ENCODE measurements at regions not wholly inside any gene's neighbourhood (a gene's known extent, or its start where the extent isn't known, plus 50 kb on each side); places are given as distances from the start of the nearest gene placed in this dataset.
"Not testable (repeated sequence)": the region's sequence is repeated elsewhere in the genome, so short reads cannot be mapped to it uniquely, and the experiment has no call there.

DNA sequence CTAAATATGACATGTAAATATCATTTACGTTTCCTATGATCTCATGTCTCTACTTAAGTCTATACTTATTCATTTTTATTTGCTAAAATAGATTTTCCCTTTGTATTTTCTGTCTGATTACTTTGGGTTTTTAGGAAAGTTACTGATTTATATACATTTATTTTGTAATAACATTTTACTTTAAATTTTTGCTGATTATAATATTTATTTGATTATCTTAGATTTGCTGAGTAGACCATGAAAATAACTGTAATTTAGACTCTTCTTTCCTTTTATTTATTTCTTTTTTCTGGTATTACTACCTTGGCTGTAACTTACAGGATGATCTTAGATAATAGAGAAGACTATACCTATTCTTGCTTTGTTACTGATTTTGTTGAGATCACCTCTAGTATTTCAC lies 159.9 kb upstream of the POGK start:
- H3K9me3 ChIP-seq (ENCODE audit: control insufficient read depth, low read length), result no peaks in the 10 kb centered on the region
- no peaks in the 10 kb centered on the region for H3K4me1 ChIP-seq (ENCODE audit: control insufficient read depth, insufficient read depth, low read length, poor library complexity, severe bottlenecking)
- no peaks in the 10 kb centered on the region for H3K27me3 ChIP-seq (replicated peaks; ENCODE audit: control insufficient read depth, insufficient read depth, low read length, poor library complexity, severe bottlenecking)
- no peak for DNase-seq
- H3K36me3 ChIP-seq (ENCODE audit: control insufficient read depth, insufficient read depth, low read length), result no peaks in the 10 kb centered on the region
- no peak overlapping the region for H3K4me3 ChIP-seq (ENCODE audit: insufficient read depth, low read depth, low read length, poor library complexity, severe bottlenecking)
- no peak overlapping the region for H3K27ac ChIP-seq (ENCODE audit: insufficient read depth, low read length, poor library complexity, severe bottlenecking)

- Histone ChIP-seq H3K36me3 (ENCODE audit: control insufficient read depth, insufficient read depth, low read length) (no peaks in the 10 kb centered on the region), H3K27ac (ENCODE audit: insufficient read depth, low read length, poor library complexity, severe bottlenecking) (no peak overlapping the region), H3K4me3 (ENCODE audit: insufficient read depth, low read depth, low read length, poor library complexity, severe bottlenecking) (no peak overlapping the region), H3K27me3 (replicated peaks; ENCODE audit: control insufficient read depth, insufficient read depth, low read length, poor library complexity, severe bottlenecking) (peaks cover 3% of the 10 kb centered on the region), H3K9me3 (ENCODE audit: control insufficient read depth, low read length) (no peaks in the 10 kb centered on the region), H3K4me1 (ENCODE audit: control insufficient read depth, insufficient read depth, low read length, poor library complexity, severe bottlenecking) (no peaks in the 10 kb centered on the region)
- DNase-seq, result no peak
Observed at GRCh38 chr1:166682588-166682987, 156.7 kb upstream of the POGK start.

- not testable (repeated sequence) for H3K27ac ChIP-seq (ENCODE audit: insufficient read depth, low read length, poor library complexity, severe bottlenecking); H3K36me3 ChIP-seq (ENCODE audit: control insufficient read depth, insufficient read depth, low read length); H3K9me3 ChIP-seq (ENCODE audit: control insufficient read depth, low read length); H3K4me3 ChIP-seq (ENCODE audit: insufficient read depth, low read depth, low read length, poor library complexity, severe bottlenecking); H3K4me1 ChIP-seq (ENCODE audit: control insufficient read depth, insufficient read depth, low read length, poor library complexity, severe bottlenecking); H3K27me3 ChIP-seq (replicated peaks; ENCODE audit: control insufficient read depth, insufficient read depth, low read length, poor library complexity, severe bottlenecking); DNase-seq
Observed at GRCh38 chr1:166684669-166685068, 154.6 kb upstream of the POGK start.

- no peak overlapping the region for H3K4me3 ChIP-seq (ENCODE audit: insufficient read depth, low read depth, low read length, poor library complexity, severe bottlenecking)
- DNase-seq, result no peak
- H3K27me3 ChIP-seq (replicated peaks; ENCODE audit: control insufficient read depth, insufficient read depth, low read length, poor library complexity, severe bottlenecking), result peaks cover 3% of the 10 kb centered on the region
- no peaks in the 10 kb centered on the region for H3K36me3 ChIP-seq (ENCODE audit: control insufficient read depth, insufficient read depth, low read length)
- H3K4me1 ChIP-seq (ENCODE audit: control insufficient read depth, insufficient read depth, low read length, poor library complexity, severe bottlenecking), result no peaks in the 10 kb centered on the region
- no peak overlapping the region for H3K27ac ChIP-seq (ENCODE audit: insufficient read depth, low read length, poor library complexity, severe bottlenecking)
- no peaks in the 10 kb centered on the region for H3K9me3 ChIP-seq (ENCODE audit: control insufficient read depth, low read length)
Observed at GRCh38 chr1:166685200-166685599, 154.1 kb upstream of the POGK start.

GRCh38 chr1:166685891-166686290 lies 153.4 kb upstream of the POGK start:
- H3K4me3 ChIP-seq (ENCODE audit: insufficient read depth, low read depth, low read length, poor library complexity, severe bottlenecking); H3K27me3 ChIP-seq (replicated peaks; ENCODE audit: control insufficient read depth, insufficient read depth, low read length, poor library complexity, severe bottlenecking); H3K9me3 ChIP-seq (ENCODE audit: control insufficient read depth, low read length); H3K27ac ChIP-seq (ENCODE audit: insufficient read depth, low read length, poor library complexity, severe bottlenecking); H3K36me3 ChIP-seq (ENCODE audit: control insufficient read depth, insufficient read depth, low read length); DNase-seq; H3K4me1 ChIP-seq (ENCODE audit: control insufficient read depth, insufficient read depth, low read length, poor library complexity, severe bottlenecking): not testable (repeated sequence)

- not testable (repeated sequence) for H3K27me3 ChIP-seq (replicated peaks; ENCODE audit: control insufficient read depth, insufficient read depth, low read length, poor library complexity, severe bottlenecking); H3K27ac ChIP-seq (ENCODE audit: insufficient read depth, low read length, poor library complexity, severe bottlenecking); H3K36me3 ChIP-seq (ENCODE audit: control insufficient read depth, insufficient read depth, low read length); H3K4me3 ChIP-seq (ENCODE audit: insufficient read depth, low read depth, low read length, poor library complexity, severe bottlenecking); H3K4me1 ChIP-seq (ENCODE audit: control insufficient read depth, insufficient read depth, low read length, poor library complexity, severe bottlenecking); H3K9me3 ChIP-seq (ENCODE audit: control insufficient read depth, low read length); DNase-seq
Observed at GRCh38 chr1:166690596-166690995, 148.7 kb upstream of the POGK start.

- H3K36me3 ChIP-seq (ENCODE audit: control insufficient read depth, insufficient read depth, low read length), result no peaks in the 10 kb centered on the region
- no peak overlapping the region for H3K27ac ChIP-seq (ENCODE audit: insufficient read depth, low read length, poor library complexity, severe bottlenecking)
- no peaks in the 10 kb centered on the region for H3K4me1 ChIP-seq (ENCODE audit: control insufficient read depth, insufficient read depth, low read length, poor library complexity, severe bottlenecking)
- no peaks in the 10 kb centered on the region for H3K9me3 ChIP-seq (ENCODE audit: control insufficient read depth, low read length)
- no peaks in the 10 kb centered on the region for H3K27me3 ChIP-seq (replicated peaks; ENCODE audit: control insufficient read depth, insufficient read depth, low read length, poor library complexity, severe bottlenecking)
- no peak for DNase-seq
- no peak overlapping the region for H3K4me3 ChIP-seq (ENCODE audit: insufficient read depth, low read depth, low read length, poor library complexity, severe bottlenecking)
Observed at GRCh38 chr1:166691476-166691875, 147.8 kb upstream of the POGK start.

DNA sequence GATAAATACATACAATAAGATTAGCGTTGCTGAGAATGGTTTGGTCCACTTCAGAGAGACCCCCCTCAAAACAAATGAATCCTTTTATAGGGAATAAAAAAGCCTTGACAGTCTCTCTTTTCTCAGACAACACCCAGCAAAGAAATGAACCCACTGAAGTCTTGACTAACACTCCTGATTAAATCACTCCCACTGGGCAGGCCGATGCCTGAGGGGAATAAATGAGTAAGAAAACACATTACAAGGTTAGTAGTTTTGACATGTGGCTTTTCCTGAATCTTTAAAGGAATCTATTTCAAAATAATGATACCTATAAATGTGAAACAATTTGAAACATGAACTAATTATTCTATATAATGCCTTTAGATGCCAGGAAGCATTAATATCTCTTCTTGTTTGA lies 146.9 kb upstream of the POGK start:
- H3K27ac ChIP-seq (ENCODE audit: insufficient read depth, low read length, poor library complexity, severe bottlenecking), result no peak overlapping the region
- H3K4me3 ChIP-seq (ENCODE audit: insufficient read depth, low read depth, low read length, poor library complexity, severe bottlenecking), result no peak overlapping the region
- H3K9me3 ChIP-seq (ENCODE audit: control insufficient read depth, low read length), result no peaks in the 10 kb centered on the region
- no peaks in the 10 kb centered on the region for H3K4me1 ChIP-seq (ENCODE audit: control insufficient read depth, insufficient read depth, low read length, poor library complexity, severe bottlenecking)
- DNase-seq, result no peak
- no peaks in the 10 kb centered on the region for H3K36me3 ChIP-seq (ENCODE audit: control insufficient read depth, insufficient read depth, low read length)
- no peaks in the 10 kb centered on the region for H3K27me3 ChIP-seq (replicated peaks; ENCODE audit: control insufficient read depth, insufficient read depth, low read length, poor library complexity, severe bottlenecking)

GRCh38 chr1:166693158-166693557 lies 146.1 kb upstream of the POGK start:
- no peaks in the 10 kb centered on the region for H3K36me3 ChIP-seq (ENCODE audit: control insufficient read depth, insufficient read depth, low read length)
- H3K9me3 ChIP-seq (ENCODE audit: control insufficient read depth, low read length), result no peaks in the 10 kb centered on the region
- no peak overlapping the region for H3K4me3 ChIP-seq (ENCODE audit: insufficient read depth, low read depth, low read length, poor library complexity, severe bottlenecking)
- H3K27ac ChIP-seq (ENCODE audit: insufficient read depth, low read length, poor library complexity, severe bottlenecking), result no peak overlapping the region
- H3K4me1 ChIP-seq (ENCODE audit: control insufficient read depth, insufficient read depth, low read length, poor library complexity, severe bottlenecking), result no peaks in the 10 kb centered on the region
- H3K27me3 ChIP-seq (replicated peaks; ENCODE audit: control insufficient read depth, insufficient read depth, low read length, poor library complexity, severe bottlenecking), result no peaks in the 10 kb centered on the region
- DNase-seq, result no peak

GRCh38 chr1:166693673-166694297 lies 145.5 kb upstream of the POGK start:
- Histone ChIP-seq H3K4me1 (ENCODE audit: control insufficient read depth, insufficient read depth, low read length, poor library complexity, severe bottlenecking) (no peaks in the 10 kb centered on the region), H3K27ac (ENCODE audit: insufficient read depth, low read length, poor library complexity, severe bottlenecking) (no peak overlapping the region), H3K36me3 (ENCODE audit: control insufficient read depth, insufficient read depth, low read length) (no peaks in the 10 kb centered on the region), H3K27me3 (replicated peaks; ENCODE audit: control insufficient read depth, insufficient read depth, low read length, poor library complexity, severe bottlenecking) (no peaks in the 10 kb centered on the region), H3K4me3 (ENCODE audit: insufficient read depth, low read depth, low read length, poor library complexity, severe bottlenecking) (no peak overlapping the region), H3K9me3 (ENCODE audit: control insufficient read depth, low read length) (no peaks in the 10 kb centered on the region)
- DNase-seq, result no peak
